Hepatic stellate cell (primary cell): ENCODE measurements at regions not wholly inside any gene's neighbourhood (a gene's known extent, or its start where the extent isn't known, plus 50 kb on each side); places are given as distances from the start of the nearest gene placed in this dataset.
A peak's percentile ranks its signal among the peaks of the same experiment; 100 is the strongest.
"Not testable (repeated sequence)": the region's sequence is repeated elsewhere in the genome, so short reads cannot be mapped to it uniquely, and the experiment has no call there.

Source experiments
- DNase-seq: peaks from one replicate; pipeline ENCODE4 v3.0.0; 2011; ENCODE audit warnings: low spot score

DNA sequence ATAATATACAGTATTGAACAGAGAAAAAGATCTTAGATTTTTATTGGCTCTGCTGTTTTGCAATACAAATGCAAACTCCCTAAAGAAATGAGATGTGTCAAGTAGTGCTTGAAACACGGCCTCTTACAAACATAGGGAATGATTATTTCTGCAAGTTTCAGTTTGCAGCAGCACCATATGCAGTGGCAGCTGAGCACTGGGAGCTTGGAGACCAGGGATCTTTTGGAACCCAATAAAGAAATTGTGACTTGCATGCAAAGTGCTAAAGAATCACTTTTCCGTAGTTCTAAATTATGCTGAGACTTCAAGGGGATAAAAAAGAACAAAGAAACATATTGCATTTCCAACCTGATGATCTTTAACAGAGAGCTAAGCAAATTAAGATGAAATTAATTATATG, 674.6 kb upstream of the ZNF608 start:
- no peak for DNase-seq

- no peak for DNase-seq
Observed at GRCh38 chr5:125422342-125422741, 675.9 kb upstream of the ZNF608 start.

- no peak for DNase-seq
Observed at GRCh38 chr5:125424402-125425141, 678.1 kb upstream of the ZNF608 start.

GRCh38 chr5:125429498-125429897, 683.1 kb upstream of the ZNF608 start:
- no peak for DNase-seq

GRCh38 chr5:125433457-125433856, 687.0 kb upstream of the ZNF608 start:
- DNase-seq = no peak

- DNase-seq = no peak
Observed at GRCh38 chr5:125439243-125439642, 692.8 kb upstream of the ZNF608 start.

DNA sequence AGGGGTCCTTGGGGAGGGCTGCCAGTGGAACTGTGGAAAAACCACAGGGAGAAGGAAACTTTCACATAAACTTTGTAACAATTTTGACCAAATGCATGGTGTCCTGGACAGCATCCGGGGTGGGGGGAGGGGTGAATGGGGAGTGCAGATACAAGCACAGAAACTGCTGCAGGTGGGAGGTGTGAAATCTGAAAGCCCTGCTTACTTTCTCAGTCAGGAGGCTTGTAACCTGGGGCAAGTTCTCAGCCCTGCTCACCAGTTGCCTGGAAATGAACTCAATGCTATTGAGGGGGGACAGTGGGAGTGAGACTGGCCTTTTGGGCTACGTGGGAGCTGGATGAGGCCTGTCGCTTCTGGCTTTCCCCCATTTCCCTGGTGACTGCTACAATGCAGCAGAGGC, 694.5 kb upstream of the ZNF608 start:
- no peak for DNase-seq

DNA sequence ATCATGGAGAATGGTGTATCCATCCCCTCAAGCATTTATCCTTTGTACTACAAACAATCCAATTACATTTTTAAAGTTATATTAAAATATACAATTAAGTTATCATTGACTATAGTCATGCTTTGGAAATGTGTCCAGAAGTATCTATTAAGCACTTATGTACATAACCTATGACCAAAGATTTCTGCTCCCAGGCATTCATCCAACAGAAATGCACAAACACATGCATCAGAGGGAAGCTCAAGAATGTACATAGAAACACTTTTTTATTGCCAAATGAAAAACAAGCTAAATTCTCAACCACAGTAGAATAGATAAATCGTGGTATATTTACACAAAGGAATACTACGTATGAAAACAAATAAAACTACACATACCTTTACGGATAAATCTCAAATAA, 700.5 kb upstream of the ZNF608 start:
- DNase-seq = peak; percentile 4

- DNase-seq = no peak
Observed at GRCh38 chr5:125450771-125451170, 704.3 kb upstream of the ZNF608 start.

- DNase-seq = no peak
Observed at GRCh38 chr5:125451622-125452021, 705.2 kb upstream of the ZNF608 start.

GRCh38 chr5:125452991-125453390, 706.6 kb upstream of the ZNF608 start:
- no peak for DNase-seq

- peak; percentile 5 for DNase-seq
Observed at GRCh38 chr5:125455041-125455440, 708.6 kb upstream of the ZNF608 start.

- not testable (repeated sequence) for DNase-seq
Observed at GRCh38 chr5:125456005-125456404, 709.6 kb upstream of the ZNF608 start.

DNA sequence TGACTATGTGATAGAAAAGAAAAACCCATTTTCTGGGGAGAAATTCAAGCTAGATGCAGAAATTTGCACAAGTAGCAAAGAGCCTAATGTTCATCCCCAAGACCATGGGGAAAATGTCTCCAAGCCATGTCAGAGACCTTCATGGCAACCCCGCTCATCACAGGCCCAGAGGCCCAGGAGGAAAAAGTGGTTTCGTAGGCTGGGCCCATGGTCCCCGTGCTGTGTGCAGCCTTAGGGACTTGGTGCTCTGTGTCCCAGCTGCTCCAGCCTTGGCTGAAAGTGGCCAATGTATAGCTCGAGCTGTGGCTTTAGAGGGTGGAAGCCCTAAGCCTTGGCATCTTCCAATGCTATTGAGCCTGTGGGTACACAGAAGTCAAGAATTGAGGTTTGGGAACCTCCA, 711.2 kb upstream of the ZNF608 start:
- DNase-seq = no peak

GRCh38 chr5:125458949-125459348, 712.5 kb upstream of the ZNF608 start:
- not testable (repeated sequence) for DNase-seq

- no peak for DNase-seq
Observed at GRCh38 chr5:125461641-125462072, 715.2 kb upstream of the ZNF608 start.

GRCh38 chr5:125463466-125464092, 717.1 kb upstream of the ZNF608 start:
- no peak for DNase-seq

DNA sequence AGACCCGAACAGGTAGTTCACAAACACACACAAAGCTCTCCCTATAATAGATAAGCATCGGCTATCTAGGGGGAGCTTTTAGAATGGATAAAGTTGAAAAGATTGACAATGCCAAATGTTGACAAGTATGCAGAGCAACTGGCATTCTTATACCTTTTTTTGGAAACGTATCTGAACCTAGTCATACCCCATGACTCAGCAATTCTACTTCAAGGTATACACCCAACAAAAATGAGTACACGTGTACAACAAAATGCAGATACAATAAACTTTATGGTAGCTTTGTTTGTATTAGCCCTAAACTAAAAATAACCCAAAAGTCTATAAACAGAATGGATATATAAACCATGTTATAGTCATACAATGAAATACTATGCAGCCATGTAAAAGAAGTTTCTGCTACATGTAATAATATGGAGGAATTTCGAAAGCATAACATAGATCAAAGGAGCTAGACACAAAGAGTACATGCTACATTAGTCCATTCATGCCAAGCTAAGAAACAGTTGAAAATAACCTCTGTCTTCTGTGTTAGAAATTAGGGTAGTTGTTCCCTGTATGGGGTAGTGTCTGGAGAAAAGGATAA, 718.5 kb upstream of the ZNF608 start:
- no peak for DNase-seq

DNA sequence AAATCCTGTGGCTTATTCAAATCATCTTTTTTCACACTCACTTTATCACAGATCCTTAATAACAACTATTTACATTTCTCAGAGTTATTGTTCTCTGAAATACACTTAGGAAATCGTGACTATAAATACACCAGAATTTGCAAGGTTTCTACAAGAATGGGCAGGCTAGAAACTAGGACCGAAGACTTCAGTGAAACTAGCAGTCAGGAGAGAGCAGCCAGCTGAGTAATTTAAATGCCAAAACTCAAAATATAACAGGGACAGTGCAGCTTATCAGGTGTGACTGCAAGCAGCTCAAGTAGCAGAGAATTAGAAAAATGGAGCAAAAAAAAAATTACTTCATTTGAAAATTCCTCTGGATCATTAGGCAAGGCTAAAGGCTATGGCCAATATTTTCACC, 719.3 kb upstream of the ZNF608 start:
- no peak for DNase-seq

DNA sequence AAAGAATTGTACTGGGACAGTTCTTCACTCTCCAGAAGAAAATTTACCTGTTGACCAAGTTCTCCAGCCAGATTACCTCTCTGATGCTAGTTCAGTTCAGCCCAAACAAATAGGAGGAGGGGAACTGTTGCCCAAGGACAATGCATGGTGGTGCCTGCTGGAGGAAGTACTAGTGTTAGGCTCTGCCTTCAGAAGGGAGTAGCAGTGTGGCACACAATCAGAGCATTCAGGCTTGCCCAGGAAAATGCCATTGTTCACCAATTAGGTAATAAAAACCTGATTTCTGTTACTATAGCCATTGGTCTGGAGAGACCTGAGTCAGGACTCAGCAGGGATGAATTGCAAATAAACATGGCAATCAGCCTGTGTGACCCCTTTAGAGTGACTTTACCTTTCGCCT, 720.8 kb upstream of the ZNF608 start:
- no peak for DNase-seq

- no peak for DNase-seq
Observed at GRCh38 chr5:125470280-125470902, 724.0 kb upstream of the ZNF608 start.

GRCh38 chr5:125476901-125477585, 730.6 kb upstream of the ZNF608 start:
- no peak for DNase-seq
